Stimulated activated CD8-positive, alpha-beta memory T cell treated with anti-CD3 and anti-CD28 coated beads, Interleukin-2, amount 100 ng/mL, for 1 hour (primary cell): ENCODE measurements at regions not wholly inside any gene's neighbourhood (a gene's known extent, or its start where the extent isn't known, plus 50 kb on each side); places are given as distances from the start of the nearest gene placed in this dataset.
"Not testable (repeated sequence)": the region's sequence is repeated elsewhere in the genome, so short reads cannot be mapped to it uniquely, and the experiment has no call there.

Source experiments
- DNase-seq, 2 donors: peaks; one replicate each; pipeline ENCODE4 v3.0.0-alpha.2; 2020; ENCODE audit warnings: low read depth in 2 of 2

GRCh38 chr3:5473471-5473870 lies 286.0 kb downstream of the EDEM1 start:
- DNase-seq: no peak

GRCh38 chr3:5476403-5476802 lies 288.9 kb downstream of the EDEM1 start:
- no peak for DNase-seq

- no peak for DNase-seq
Measured at GRCh38 chr3:5479229-5479799, 291.8 kb downstream of the EDEM1 start.

- no peak for DNase-seq
Measured at GRCh38 chr3:5480190-5480589, 292.7 kb downstream of the EDEM1 start.

- DNase-seq: no peak
Measured at GRCh38 chr3:5485427-5485826, 297.9 kb downstream of the EDEM1 start.

GRCh38 chr3:5488771-5489170 lies 301.3 kb downstream of the EDEM1 start:
- DNase-seq: no peak

GRCh38 chr3:5489536-5489935 lies 302.0 kb downstream of the EDEM1 start:
- no peak for DNase-seq

GRCh38 chr3:5494905-5495519 lies 307.5 kb downstream of the EDEM1 start:
- DNase-seq: no peak

GRCh38 chr3:5497497-5497896 lies 310.0 kb downstream of the EDEM1 start:
- DNase-seq: no peak

GRCh38 chr3:5498981-5499380 lies 311.5 kb downstream of the EDEM1 start:
- DNase-seq: no peak

GRCh38 chr3:5499404-5499803 lies 311.9 kb downstream of the EDEM1 start:
- no peak for DNase-seq

GRCh38 chr3:5503136-5503535 lies 315.6 kb downstream of the EDEM1 start:
- DNase-seq: no peak

- DNase-seq: no peak
Measured at GRCh38 chr3:5504135-5504534, 316.6 kb downstream of the EDEM1 start.

- DNase-seq: no peak
Measured at GRCh38 chr3:5505163-5505562, 317.7 kb downstream of the EDEM1 start.

- DNase-seq: no peak
Measured at GRCh38 chr3:5505997-5506396, 318.5 kb downstream of the EDEM1 start.

GRCh38 chr3:5508860-5509259 lies 321.4 kb downstream of the EDEM1 start:
- DNase-seq: not testable (repeated sequence)

GRCh38 chr3:5510300-5510699 lies 322.8 kb downstream of the EDEM1 start:
- DNase-seq: no peak

GRCh38 chr3:5517921-5518320 lies 330.4 kb downstream of the EDEM1 start:
- DNase-seq: no peak

- no peak for DNase-seq
Measured at GRCh38 chr3:5520237-5520636, 332.7 kb downstream of the EDEM1 start.

GRCh38 chr3:5523125-5523524 lies 335.6 kb downstream of the EDEM1 start:
- DNase-seq: no peak

- no peak for DNase-seq
Measured at GRCh38 chr3:5531039-5531438, 343.5 kb downstream of the EDEM1 start.

GRCh38 chr3:5531741-5532290 lies 344.3 kb downstream of the EDEM1 start:
- no peak for DNase-seq

- DNase-seq: no peak
Measured at GRCh38 chr3:5540532-5540931, 353.0 kb downstream of the EDEM1 start.

GRCh38 chr3:5542472-5542871 lies 355.0 kb downstream of the EDEM1 start:
- no peak for DNase-seq
